ENCODE measurements at regions not wholly inside any gene's neighbourhood (a gene's known extent, or its start where the extent isn't known, plus 50 kb on each side); places are given as distances from the start of the nearest gene placed in this dataset.

- no peak overlapping the region for H3K27ac ChIP-seq (ENCODE audit: low read length)
- H3K4me3 ChIP-seq (ENCODE audit: low read length), result no peak overlapping the region
- H3K4me1 ChIP-seq (ENCODE audit: insufficient read depth, low read length), result no peaks in the 10 kb centered on the region
These were observed 105.5 kb upstream of the SMAD3 start for GRCh38 chr15:66959875-66960274.

GRCh38 chr15:66960519-66960918 is 104.9 kb upstream of the SMAD3 start:
- Histone ChIP-seq H3K9me3 (ENCODE audit: insufficient read depth, low read depth, low read length) (no peaks in the 10 kb centered on the region), H3K9ac (ENCODE audit: low read depth, low read length) (no peak overlapping the region), H3K4me1 (ENCODE audit: insufficient read depth, low read length) (no peaks in the 10 kb centered on the region), H3K27me3 (ENCODE audit: insufficient read depth, low read length) (no peaks in the 10 kb centered on the region), H3K4me3 (ENCODE audit: low read length) (no peak overlapping the region), H3K27ac (ENCODE audit: low read length) (no peak overlapping the region), H3K36me3 (ENCODE audit: insufficient read depth, low read depth, low read length) (no peaks in the 10 kb centered on the region)

More at GRCh38 chr15:66959875-66960274, 105.5 kb upstream of the SMAD3 start:
- Histone ChIP-seq H3K36me3 (ENCODE audit: insufficient read depth, low read depth, low read length) (no peaks in the 10 kb centered on the region), H3K9me3 (ENCODE audit: insufficient read depth, low read depth, low read length) (no peaks in the 10 kb centered on the region), H3K9ac (ENCODE audit: low read depth, low read length) (no peak overlapping the region), H3K27me3 (ENCODE audit: insufficient read depth, low read length) (no peaks in the 10 kb centered on the region)

GRCh38 chr15:66961407-66961884 is 104.0 kb upstream of the SMAD3 start:
- H3K27ac ChIP-seq (ENCODE audit: low read length), result no peak overlapping the region
- no peaks in the 10 kb centered on the region for H3K4me1 ChIP-seq (ENCODE audit: insufficient read depth, low read length)
- H3K36me3 ChIP-seq (ENCODE audit: insufficient read depth, low read depth, low read length), result no peaks in the 10 kb centered on the region
- H3K27me3 ChIP-seq (ENCODE audit: insufficient read depth, low read length), result no peaks in the 10 kb centered on the region
- H3K9me3 ChIP-seq (ENCODE audit: insufficient read depth, low read depth, low read length), result no peaks in the 10 kb centered on the region
- H3K9ac ChIP-seq (ENCODE audit: low read depth, low read length), result no peak overlapping the region
- no peak overlapping the region for H3K4me3 ChIP-seq (ENCODE audit: low read length)

GRCh38 chr15:66961901-66962300 is 103.5 kb upstream of the SMAD3 start:
- Histone ChIP-seq H3K36me3 (ENCODE audit: insufficient read depth, low read depth, low read length) (no peaks in the 10 kb centered on the region), H3K4me1 (ENCODE audit: insufficient read depth, low read length) (no peaks in the 10 kb centered on the region), H3K9ac (ENCODE audit: low read depth, low read length) (no peak overlapping the region), H3K27ac (ENCODE audit: low read length) (no peak overlapping the region), H3K4me3 (ENCODE audit: low read length) (no peak overlapping the region), H3K27me3 (ENCODE audit: insufficient read depth, low read length) (no peaks in the 10 kb centered on the region), H3K9me3 (ENCODE audit: insufficient read depth, low read depth, low read length) (no peaks in the 10 kb centered on the region)

- no peak overlapping the region for H3K9ac ChIP-seq (ENCODE audit: low read depth, low read length)
- no peak overlapping the region for H3K27ac ChIP-seq (ENCODE audit: low read length)
- H3K4me3 ChIP-seq (ENCODE audit: low read length), result no peak overlapping the region
- H3K36me3 ChIP-seq (ENCODE audit: insufficient read depth, low read depth, low read length), result no peaks in the 10 kb centered on the region
- no peaks in the 10 kb centered on the region for H3K4me1 ChIP-seq (ENCODE audit: insufficient read depth, low read length)
- no peaks in the 10 kb centered on the region for H3K9me3 ChIP-seq (ENCODE audit: insufficient read depth, low read depth, low read length)
- no peaks in the 10 kb centered on the region for H3K27me3 ChIP-seq (ENCODE audit: insufficient read depth, low read length)
These were observed 102.9 kb upstream of the SMAD3 start for GRCh38 chr15:66962522-66962921.

GRCh38 chr15:66963084-66963483 is 102.3 kb upstream of the SMAD3 start:
- Histone ChIP-seq H3K4me1 (ENCODE audit: insufficient read depth, low read length) (no peaks in the 10 kb centered on the region), H3K27ac (ENCODE audit: low read length) (no peak overlapping the region), H3K4me3 (ENCODE audit: low read length) (no peak overlapping the region), H3K27me3 (ENCODE audit: insufficient read depth, low read length) (no peaks in the 10 kb centered on the region), H3K9ac (ENCODE audit: low read depth, low read length) (no peak overlapping the region), H3K9me3 (ENCODE audit: insufficient read depth, low read depth, low read length) (no peaks in the 10 kb centered on the region), H3K36me3 (ENCODE audit: insufficient read depth, low read depth, low read length) (no peaks in the 10 kb centered on the region)

- Histone ChIP-seq H3K27ac (ENCODE audit: low read length) (no peak overlapping the region), H3K9me3 (ENCODE audit: insufficient read depth, low read depth, low read length) (no peaks in the 10 kb centered on the region), H3K9ac (ENCODE audit: low read depth, low read length) (no peak overlapping the region), H3K27me3 (ENCODE audit: insufficient read depth, low read length) (no peaks in the 10 kb centered on the region), H3K36me3 (ENCODE audit: insufficient read depth, low read depth, low read length) (no peaks in the 10 kb centered on the region), H3K4me3 (ENCODE audit: low read length) (no peak overlapping the region), H3K4me1 (ENCODE audit: insufficient read depth, low read length) (no peaks in the 10 kb centered on the region)
These were observed 101.7 kb upstream of the SMAD3 start for GRCh38 chr15:66963710-66964109.

- no peaks in the 10 kb centered on the region for H3K9me3 ChIP-seq (ENCODE audit: insufficient read depth, low read depth, low read length)
These were observed 101.2 kb upstream of the SMAD3 start for GRCh38 chr15:66964111-66964738.

GRCh38 chr15:66964791-66965190 is 100.6 kb upstream of the SMAD3 start:
- Histone ChIP-seq H3K4me1 (ENCODE audit: insufficient read depth, low read length) (no peaks in the 10 kb centered on the region), H3K27me3 (ENCODE audit: insufficient read depth, low read length) (no peaks in the 10 kb centered on the region), H3K36me3 (ENCODE audit: insufficient read depth, low read depth, low read length) (no peaks in the 10 kb centered on the region), H3K9ac (ENCODE audit: low read depth, low read length) (no peak overlapping the region), H3K9me3 (ENCODE audit: insufficient read depth, low read depth, low read length) (no peaks in the 10 kb centered on the region), H3K27ac (ENCODE audit: low read length) (no peak overlapping the region), H3K4me3 (ENCODE audit: low read length) (no peak overlapping the region)

More at GRCh38 chr15:66964111-66964738, 101.2 kb upstream of the SMAD3 start:
- Histone ChIP-seq H3K27ac (ENCODE audit: low read length) (no peak overlapping the region), H3K9ac (ENCODE audit: low read depth, low read length) (no peak overlapping the region), H3K36me3 (ENCODE audit: insufficient read depth, low read depth, low read length) (no peaks in the 10 kb centered on the region), H3K4me3 (ENCODE audit: low read length) (no peak overlapping the region), H3K4me1 (ENCODE audit: insufficient read depth, low read length) (no peaks in the 10 kb centered on the region), H3K27me3 (ENCODE audit: insufficient read depth, low read length) (no peaks in the 10 kb centered on the region)

GRCh38 chr15:66965201-66965900 is 100.1 kb upstream of the SMAD3 start:
- H3K4me1 ChIP-seq (ENCODE audit: insufficient read depth, low read length), result no peaks in the 10 kb centered on the region
- H3K27ac ChIP-seq (ENCODE audit: low read length), result no peak overlapping the region
- H3K36me3 ChIP-seq (ENCODE audit: insufficient read depth, low read depth, low read length), result no peaks in the 10 kb centered on the region
- H3K4me3 ChIP-seq (ENCODE audit: low read length), result no peak overlapping the region
- H3K9me3 ChIP-seq (ENCODE audit: insufficient read depth, low read depth, low read length), result no peaks in the 10 kb centered on the region
- no peak overlapping the region for H3K9ac ChIP-seq (ENCODE audit: low read depth, low read length)
- H3K27me3 ChIP-seq (ENCODE audit: insufficient read depth, low read length), result no peaks in the 10 kb centered on the region

GRCh38 chr15:66966256-66966655 is 99.1 kb upstream of the SMAD3 start:
- Histone ChIP-seq H3K9me3 (ENCODE audit: insufficient read depth, low read depth, low read length) (no peaks in the 10 kb centered on the region), H3K36me3 (ENCODE audit: insufficient read depth, low read depth, low read length) (no peaks in the 10 kb centered on the region), H3K27me3 (ENCODE audit: insufficient read depth, low read length) (no peaks in the 10 kb centered on the region), H3K4me3 (ENCODE audit: low read length) (no peak overlapping the region), H3K9ac (ENCODE audit: low read depth, low read length) (no peak overlapping the region), H3K4me1 (ENCODE audit: insufficient read depth, low read length) (no peaks in the 10 kb centered on the region), H3K27ac (ENCODE audit: low read length) (no peak overlapping the region)
